MM.1S (cell line): ENCODE measurements at regions not wholly inside any gene's neighbourhood (a gene's known extent, or its start where the extent isn't known, plus 50 kb on each side); places are given as distances from the start of the nearest gene placed in this dataset.

Experiments
- CTCF ChIP-seq: fragments of 300-600 bp; sonication (generic); IDR thresholded peaks from 2 replicates; pipeline ENCODE4 v1.5.1; 2016; ENCODE audit warnings: antibody characterized with exemption, low read length, mixed read lengths
- EZH2phosphoT487 ChIP-seq: fragments of 300-600 bp; sonication (generic); IDR thresholded peaks from 2 replicates; pipeline ENCODE4 v1.6.1; 2018; ENCODE audit warnings: antibody characterized with exemption, low read length

GRCh38 chrX:7318661-7319060 is 170.7 kb upstream of the PUDP start:
- no peak for TF ChIP-seq CTCF
- no peak for TF ChIP-seq EZH2phosphoT487
